Epithelial cell of prostate (primary cell): ENCODE measurements at regions not wholly inside any gene's neighbourhood (a gene's known extent, or its start where the extent isn't known, plus 50 kb on each side); places are given as distances from the start of the nearest gene placed in this dataset.
"Not testable (repeated sequence)": the region's sequence is repeated elsewhere in the genome, so short reads cannot be mapped to it uniquely, and the experiment has no call there.

Experiments used
- DNase-seq: peaks from one replicate; pipeline ENCODE4 v3.0.0-alpha.2; 2011; ENCODE audit warnings: low read depth, low spot score
- H3K27ac ChIP-seq: fragments of 450-650 bp; 2 replicates; pipeline ENCODE4 v1.5.1; 2017; ENCODE audit warnings: mild to moderate bottlenecking

- no peak for DNase-seq
- no peak overlapping the region for H3K27ac ChIP-seq
Measured at GRCh38 chr14:85883101-85883500, 353.2 kb downstream of the FLRT2 start.

GRCh38 chr14:85881935-85882334, 352.0 kb downstream of the FLRT2 start:
- H3K27ac ChIP-seq = no peak overlapping the region
- no peak for DNase-seq

- no peak overlapping the region for H3K27ac ChIP-seq
- DNase-seq = no peak
Measured at GRCh38 chr14:85878874-85879273, 348.9 kb downstream of the FLRT2 start.

- no peak overlapping the region for H3K27ac ChIP-seq
- no peak for DNase-seq
Measured at GRCh38 chr14:85873006-85873405, 343.1 kb downstream of the FLRT2 start.

- DNase-seq = no peak
- no peak overlapping the region for H3K27ac ChIP-seq
Measured at GRCh38 chr14:85867450-85867849, 337.5 kb downstream of the FLRT2 start.

GRCh38 chr14:85865701-85866100, 335.8 kb downstream of the FLRT2 start:
- H3K27ac ChIP-seq = no peak overlapping the region
- DNase-seq = no peak

GRCh38 chr14:85858634-85859033, 328.7 kb downstream of the FLRT2 start:
- DNase-seq = no peak
- H3K27ac ChIP-seq = no peak overlapping the region

- no peak for DNase-seq
- H3K27ac ChIP-seq = no peak overlapping the region
Measured at GRCh38 chr14:85856430-85856829, 326.5 kb downstream of the FLRT2 start.

- no peak for DNase-seq
- no peak overlapping the region for H3K27ac ChIP-seq
Measured at GRCh38 chr14:85853996-85854526, 324.1 kb downstream of the FLRT2 start.

- H3K27ac ChIP-seq = no peak overlapping the region
- no peak for DNase-seq
Measured at GRCh38 chr14:85852906-85853305, 323.0 kb downstream of the FLRT2 start.

GRCh38 chr14:85852123-85852522, 322.2 kb downstream of the FLRT2 start:
- not testable (repeated sequence) for DNase-seq, H3K27ac ChIP-seq

GRCh38 chr14:85830549-85830948, 300.6 kb downstream of the FLRT2 start:
- not testable (repeated sequence) for DNase-seq

GRCh38 chr14:85829601-85830000, 299.7 kb downstream of the FLRT2 start:
- not testable (repeated sequence) for H3K27ac ChIP-seq, DNase-seq

More at GRCh38 chr14:85830549-85830948, 300.6 kb downstream of the FLRT2 start:
- not testable (repeated sequence) for H3K27ac ChIP-seq

- DNase-seq = no peak
- no peak overlapping the region for H3K27ac ChIP-seq
Measured at GRCh38 chr14:85824526-85824925, 294.6 kb downstream of the FLRT2 start.

GRCh38 chr14:85822236-85822635, 292.3 kb downstream of the FLRT2 start:
- no peak for DNase-seq
- H3K27ac ChIP-seq = no peak overlapping the region

- no peak overlapping the region for H3K27ac ChIP-seq
- DNase-seq = no peak
Measured at GRCh38 chr14:85817430-85817829, 287.5 kb downstream of the FLRT2 start.

GRCh38 chr14:85813040-85813439, 283.1 kb downstream of the FLRT2 start:
- no peak overlapping the region for H3K27ac ChIP-seq
- DNase-seq = no peak

GRCh38 chr14:85811340-85811739, 281.4 kb downstream of the FLRT2 start:
- DNase-seq = no peak
- no peak overlapping the region for H3K27ac ChIP-seq

- H3K27ac ChIP-seq = no peak overlapping the region
- DNase-seq = no peak
Measured at GRCh38 chr14:85799668-85800067, 269.7 kb downstream of the FLRT2 start.

- DNase-seq = no peak
- no peak overlapping the region for H3K27ac ChIP-seq
Measured at GRCh38 chr14:85798856-85799255, 268.9 kb downstream of the FLRT2 start.

GRCh38 chr14:85793533-85793932, 263.6 kb downstream of the FLRT2 start:
- DNase-seq = no peak
- no peak overlapping the region for H3K27ac ChIP-seq

- no peak for DNase-seq
Measured at GRCh38 chr14:85789506-85789905, 259.6 kb downstream of the FLRT2 start.

More at GRCh38 chr14:85789506-85789905, 259.6 kb downstream of the FLRT2 start:
- no peak overlapping the region for H3K27ac ChIP-seq
